Gastrocnemius medialis (tissue), 4 donors: ENCODE measurements at regions not wholly inside any gene's neighbourhood (a gene's known extent, or its start where the extent isn't known, plus 50 kb on each side); places are given as distances from the start of the nearest gene placed in this dataset.
A peak's percentile ranks its signal among the peaks of the same experiment; 100 is the strongest.

ENCODE experiments used
- ATAC-seq, 2 donors: fragments of 150-250 bp; one replicate each; pipeline ENCODE4 v1.9.1; 2016
- DNase-seq, 2 donors: peaks; one replicate each; pipeline ENCODE4 v3.0.0-alpha.2; 2019
- H3K27ac ChIP-seq, 4 donors: fragments of 200-600 bp; sonication (generic); 1 replicate in 1 of 4; 2 replicates in 3 of 4; pipeline ENCODE4 v1.5.1; 2016 to 2018; ENCODE audit warnings: mild to moderate bottlenecking in 2 of 4, moderate library complexity in 1 of 4
- H3K27me3 ChIP-seq, 3 donors: fragments of 200-600 bp; sonication (generic) in 2 of 3; 1 replicate in 1 of 3; 2 replicates in 2 of 3; pipeline versions ENCODE4 v1.5.1 to v1.6.0; 2016 to 2019; ENCODE audit warnings: mild to moderate bottlenecking in 1 of 3, moderate library complexity in 1 of 3
- H3K36me3 ChIP-seq, 2 donors: fragments of 200-600 bp; sonication (generic) in 1 of 2; one replicate each; pipeline ENCODE4 v1.5.1; 2017 to 2018
- H3K4me1 ChIP-seq, 2 donors: fragments of 200-600 bp; sonication (generic) in 1 of 2; one replicate each; pipeline ENCODE4 v1.5.1; 2016 to 2017; ENCODE audit warnings: mild to moderate bottlenecking in 2 of 2
- H3K4me3 ChIP-seq, 4 donors: fragments of 200-600 bp; sonication (generic) in 3 of 4; 1 replicate in 1 of 4; 2 replicates in 3 of 4; pipeline ENCODE4 v1.5.1; 2016 to 2019; ENCODE audit warnings: mild to moderate bottlenecking in 2 of 4
- H3K9me3 ChIP-seq, 3 donors: fragments of 200-600 bp; sonication (generic) in 2 of 3; 1 replicate in 1 of 3; 2 replicates in 2 of 3; pipeline ENCODE4 v1.5.1; 2016 to 2019
- POLR2A ChIP-seq, 2 donors: fragments of 450-650 bp; IDR thresholded peaks; one replicate each; pipeline ENCODE4 v1.6.1; 2017; ENCODE audit warnings: antibody characterized with exemption in 2 of 2, mild to moderate bottlenecking in 2 of 2, moderate library complexity in 2 of 2
- in situ Hi-C, 4 donors: fragments of 200-750 bp; cut with MboI; loops; one replicate each; pipeline versions ENCODE4 v1.15.0 to v1.8.0; 2017; ENCODE audit warnings: low sequenced_read_pairs in 4 of 4
- intact Hi-C: fragments of 100-400 bp; cut with DNase I; formaldehyde crosslinking; loops from one replicate; pipeline ENCODE4 v1.15.1; 2023; ENCODE audit warnings: low total_unique reads
- TF ChIP-seq, protein P1 (sequence below), 5 experiments: fragments of 450-650 bp in 3 of 5; fragments of 200-600 bp in 2 of 5; sonication (generic) in 2 of 5; IDR thresholded peaks in 4 of 5; conservative IDR thresholded peaks in 1 of 5; 1 replicate in 4 of 5; 2 replicates in 1 of 5; pipeline ENCODE4 v1.5.1; 2016 to 2019; ENCODE audit warnings: antibody characterized with exemption in 5 of 5, mild to moderate bottlenecking in 3 of 5, moderate library complexity in 3 of 5

DNA sequence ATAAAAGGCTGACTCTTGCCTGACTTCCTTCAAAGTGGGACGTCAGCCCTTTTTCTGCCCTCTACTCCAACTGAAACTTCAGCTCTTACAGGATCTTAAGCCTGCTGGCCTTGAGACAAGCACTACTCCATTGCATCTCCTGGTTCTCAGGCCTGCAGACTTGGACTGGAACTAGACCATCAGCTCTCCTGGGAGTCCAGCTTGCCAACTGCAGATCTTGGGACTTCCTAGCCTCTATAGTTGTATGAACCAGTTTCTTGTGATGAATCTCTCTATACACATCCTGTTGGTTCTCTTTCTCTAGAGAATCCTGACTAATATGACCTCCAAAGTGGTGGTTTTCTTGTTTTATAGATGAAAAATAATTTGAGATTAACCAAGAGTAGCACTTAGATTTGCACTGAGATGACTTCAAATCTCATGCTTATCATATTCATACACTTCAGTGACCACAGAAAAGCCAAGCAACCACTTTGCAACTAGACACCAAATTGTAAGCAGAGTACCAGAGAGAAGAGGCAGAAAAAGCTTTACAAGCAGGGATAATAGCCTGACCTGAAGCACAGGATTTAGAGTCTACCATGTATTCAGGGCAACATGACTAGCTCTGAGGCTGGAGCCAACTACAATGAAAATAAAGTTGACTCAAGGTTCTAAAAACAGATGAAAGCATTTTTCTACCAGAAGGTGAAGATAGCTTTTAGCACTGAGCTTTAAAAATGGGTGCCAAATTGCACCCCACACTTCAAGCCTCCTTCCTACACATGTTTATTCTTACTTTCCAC, 661.3 kb upstream of the USP24 start:
- no peaks in the 10 kb centered on the region for H3K36me3 ChIP-seq
- DNase-seq (peak in 1 of 2 donors; percentile 25), ATAC-seq (peak; percentile 71 to 95)
- peaks cover 15 to 24% of the 10 kb centered on the region in 2 donors for H3K4me1 ChIP-seq
- TF ChIP-seq POLR2A (IDR thresholded peaks at IDR 0.05): no peak
- TF ChIP-seq, protein P1, sequence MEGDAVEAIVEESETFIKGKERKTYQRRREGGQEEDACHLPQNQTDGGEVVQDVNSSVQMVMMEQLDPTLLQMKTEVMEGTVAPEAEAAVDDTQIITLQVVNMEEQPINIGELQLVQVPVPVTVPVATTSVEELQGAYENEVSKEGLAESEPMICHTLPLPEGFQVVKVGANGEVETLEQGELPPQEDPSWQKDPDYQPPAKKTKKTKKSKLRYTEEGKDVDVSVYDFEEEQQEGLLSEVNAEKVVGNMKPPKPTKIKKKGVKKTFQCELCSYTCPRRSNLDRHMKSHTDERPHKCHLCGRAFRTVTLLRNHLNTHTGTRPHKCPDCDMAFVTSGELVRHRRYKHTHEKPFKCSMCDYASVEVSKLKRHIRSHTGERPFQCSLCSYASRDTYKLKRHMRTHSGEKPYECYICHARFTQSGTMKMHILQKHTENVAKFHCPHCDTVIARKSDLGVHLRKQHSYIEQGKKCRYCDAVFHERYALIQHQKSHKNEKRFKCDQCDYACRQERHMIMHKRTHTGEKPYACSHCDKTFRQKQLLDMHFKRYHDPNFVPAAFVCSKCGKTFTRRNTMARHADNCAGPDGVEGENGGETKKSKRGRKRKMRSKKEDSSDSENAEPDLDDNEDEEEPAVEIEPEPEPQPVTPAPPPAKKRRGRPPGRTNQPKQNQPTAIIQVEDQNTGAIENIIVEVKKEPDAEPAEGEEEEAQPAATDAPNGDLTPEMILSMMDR (IDR thresholded peaks at IDR 0.05 in 4 of 5, conservative IDR thresholded peaks at IDR 0.05 in 1 of 5): no peak
- intact Hi-C loops: no loop called here
- H3K9me3 ChIP-seq: no peaks in the 10 kb centered on the region
- H3K4me3 ChIP-seq: no peak overlapping the region
- no peaks in the 10 kb centered on the region for H3K27me3 ChIP-seq
- in situ Hi-C loops: no loop called here
- H3K27ac ChIP-seq: peak overlapping the region; percentile 26 to 73 (median 48)

DNA sequence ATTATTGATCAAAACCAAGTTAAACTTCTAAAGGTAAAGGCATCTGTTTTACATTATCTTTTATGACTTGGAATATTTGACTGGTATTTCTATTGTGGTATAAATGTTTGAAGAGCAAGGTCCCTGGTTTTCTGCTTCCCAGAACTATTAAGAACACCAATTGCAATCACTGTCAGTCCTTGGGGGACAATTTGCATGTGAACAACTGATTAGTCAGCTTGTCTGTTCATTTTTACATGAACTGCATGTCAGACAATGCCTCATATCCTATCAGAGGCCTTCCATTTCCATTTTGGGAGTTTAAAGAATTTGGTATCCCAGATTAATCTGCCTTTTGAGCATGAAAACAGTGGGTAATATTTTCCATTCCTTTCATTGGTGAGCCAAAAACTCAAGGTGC, 654.9 kb upstream of the USP24 start:
- Histone ChIP-seq H3K9me3 (no peaks in the 10 kb centered on the region), H3K27ac (no peak overlapping the region), H3K36me3 (no peaks in the 10 kb centered on the region), H3K4me1 (peaks cover 5 to 32% of the 10 kb centered on the region in 2 donors), H3K27me3 (no peaks in the 10 kb centered on the region), H3K4me3 (no peak overlapping the region)
- TF ChIP-seq, protein P1 (IDR thresholded peaks at IDR 0.05 in 4 of 5, conservative IDR thresholded peaks at IDR 0.05 in 1 of 5): no peak
- TF ChIP-seq POLR2A (IDR thresholded peaks at IDR 0.05): no peak
- in situ Hi-C loops (no loop called here), intact Hi-C loops (no loop called here)
- DNase-seq: no peak
- no peak for ATAC-seq

DNA sequence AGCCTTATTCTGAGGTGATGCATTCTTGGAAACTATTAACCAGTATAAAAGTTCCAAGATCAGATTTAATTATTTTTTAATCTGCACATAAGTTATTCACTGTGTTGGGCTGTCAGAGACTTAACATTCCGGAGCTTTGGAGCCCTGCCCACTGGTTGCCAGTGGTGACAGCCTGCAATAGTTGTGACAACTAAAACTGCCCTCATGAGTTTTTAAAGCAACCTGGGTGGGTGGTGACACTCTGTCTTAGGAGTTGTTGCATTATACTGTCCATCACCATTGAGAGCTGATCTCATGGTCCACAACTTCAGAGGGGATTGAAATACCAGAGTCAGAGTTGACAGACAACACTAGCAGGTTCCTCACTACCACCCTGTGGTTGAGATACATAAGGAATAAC, 653.9 kb upstream of the USP24 start:
- ATAC-seq: no peak
- Histone ChIP-seq H3K27me3 (no peaks in the 10 kb centered on the region), H3K36me3 (no peaks in the 10 kb centered on the region), H3K4me3 (no peak overlapping the region), H3K27ac (no peak overlapping the region), H3K9me3 (no peaks in the 10 kb centered on the region), H3K4me1 (peaks cover 5 to 32% of the 10 kb centered on the region in 2 donors)
- intact Hi-C loops: no loop called here
- TF ChIP-seq, protein P1 (IDR thresholded peaks at IDR 0.05 in 4 of 5, conservative IDR thresholded peaks at IDR 0.05 in 1 of 5): no peak
- TF ChIP-seq POLR2A (IDR thresholded peaks at IDR 0.05): no peak
- DNase-seq: no peak
- in situ Hi-C loops: no loop called here

DNA sequence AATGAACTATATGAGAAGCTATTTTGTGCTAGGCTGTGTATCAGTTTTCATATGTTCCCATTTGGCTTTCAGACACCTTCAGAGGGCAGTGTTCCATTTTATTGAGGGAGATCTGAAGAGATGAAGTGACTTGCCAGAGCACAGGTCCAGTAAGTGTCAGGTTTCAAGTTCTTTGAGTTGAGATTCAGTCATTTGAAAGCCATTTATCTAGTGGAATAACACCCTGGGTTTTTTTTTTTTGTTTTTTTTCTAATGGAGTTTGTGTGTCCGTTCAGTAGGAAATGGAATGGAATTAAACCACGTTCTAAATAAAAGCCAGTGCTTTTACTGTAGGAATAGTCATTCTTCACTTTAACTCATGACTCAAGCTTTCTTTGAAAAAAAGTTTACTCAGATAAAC, 652.9 kb upstream of the USP24 start:
- peak overlapping the region in 1 of 4 donors; percentile 49 for H3K27ac ChIP-seq
- no peak overlapping the region for H3K4me3 ChIP-seq
- TF ChIP-seq POLR2A (IDR thresholded peaks at IDR 0.05): no peak
- TF ChIP-seq, protein P1 (IDR thresholded peaks at IDR 0.05 in 4 of 5, conservative IDR thresholded peaks at IDR 0.05 in 1 of 5): peak in 1 of 5 experiments; percentile 16
- peak; percentile 60 to 90 for ATAC-seq
- H3K27me3 ChIP-seq: no peaks in the 10 kb centered on the region
- H3K36me3 ChIP-seq: no peaks in the 10 kb centered on the region
- in situ Hi-C loops: no loop called here
- DNase-seq: no peak
- H3K9me3 ChIP-seq: no peaks in the 10 kb centered on the region
- intact Hi-C loops: no loop called here
- peaks cover 5 to 32% of the 10 kb centered on the region in 2 donors for H3K4me1 ChIP-seq
